ENCODE measurements at regions not wholly inside any gene's neighbourhood (a gene's known extent, or its start where the extent isn't known, plus 50 kb on each side); places are given as distances from the start of the nearest gene placed in this dataset.

DNA sequence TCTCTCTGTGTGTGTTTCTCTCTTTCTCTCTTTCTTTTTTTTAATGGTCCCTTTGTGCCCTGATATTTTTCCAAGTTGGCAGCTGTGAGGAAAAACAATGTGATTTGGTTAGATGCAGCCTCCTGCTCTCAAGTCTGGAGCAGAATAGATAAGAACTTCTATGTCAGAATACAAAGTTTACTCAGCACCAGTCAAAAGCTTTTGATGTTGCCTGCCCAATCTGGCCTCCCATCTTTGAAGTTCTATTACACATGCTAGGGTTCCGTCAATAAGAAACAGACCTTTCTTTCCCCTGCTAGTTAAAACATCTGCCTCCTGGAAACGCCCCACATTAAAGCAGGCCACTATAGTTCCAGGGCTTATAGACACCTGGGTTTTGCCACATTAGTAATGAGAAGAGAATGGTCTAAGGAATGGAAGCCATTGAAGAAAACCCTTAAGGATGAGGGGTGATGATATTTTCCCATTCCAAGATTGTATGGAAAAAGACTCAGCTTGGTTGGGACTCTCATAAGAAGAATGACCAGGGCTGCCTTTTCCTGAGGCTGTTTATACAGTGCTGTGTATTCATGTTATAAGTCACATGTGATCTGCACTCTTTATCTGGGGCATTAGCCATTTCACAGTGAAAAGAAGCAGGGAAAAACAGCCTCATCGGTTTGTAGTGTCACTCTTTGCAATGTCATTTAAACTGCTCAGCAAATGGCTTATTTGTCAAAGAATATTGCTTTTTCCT is 414.7 kb upstream of the PROX1 start:
- H3K27me3 ChIP-seq (ENCODE audit: control insufficient read depth, insufficient read depth, low read length), result no peaks in the 10 kb centered on the region
- no peak overlapping the region for H3K9ac ChIP-seq (ENCODE audit: low read length in 3 of 3)
- DNase-seq (no peak), FAIRE-seq (no peak)
- H3K4me3 ChIP-seq (ENCODE audit: low read length in 3 of 3), result no peak overlapping the region
- H3K4me1 ChIP-seq (ENCODE audit: control insufficient read depth in 2 of 3, insufficient read depth in 2 of 3, low read depth in 1 of 3, low read length in 3 of 3), result no peaks in the 10 kb centered on the region
- TF ChIP-seq, protein P1, sequence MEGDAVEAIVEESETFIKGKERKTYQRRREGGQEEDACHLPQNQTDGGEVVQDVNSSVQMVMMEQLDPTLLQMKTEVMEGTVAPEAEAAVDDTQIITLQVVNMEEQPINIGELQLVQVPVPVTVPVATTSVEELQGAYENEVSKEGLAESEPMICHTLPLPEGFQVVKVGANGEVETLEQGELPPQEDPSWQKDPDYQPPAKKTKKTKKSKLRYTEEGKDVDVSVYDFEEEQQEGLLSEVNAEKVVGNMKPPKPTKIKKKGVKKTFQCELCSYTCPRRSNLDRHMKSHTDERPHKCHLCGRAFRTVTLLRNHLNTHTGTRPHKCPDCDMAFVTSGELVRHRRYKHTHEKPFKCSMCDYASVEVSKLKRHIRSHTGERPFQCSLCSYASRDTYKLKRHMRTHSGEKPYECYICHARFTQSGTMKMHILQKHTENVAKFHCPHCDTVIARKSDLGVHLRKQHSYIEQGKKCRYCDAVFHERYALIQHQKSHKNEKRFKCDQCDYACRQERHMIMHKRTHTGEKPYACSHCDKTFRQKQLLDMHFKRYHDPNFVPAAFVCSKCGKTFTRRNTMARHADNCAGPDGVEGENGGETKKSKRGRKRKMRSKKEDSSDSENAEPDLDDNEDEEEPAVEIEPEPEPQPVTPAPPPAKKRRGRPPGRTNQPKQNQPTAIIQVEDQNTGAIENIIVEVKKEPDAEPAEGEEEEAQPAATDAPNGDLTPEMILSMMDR (IDR thresholded peaks at IDR 0.05; ENCODE audit: borderline replicate concordance, extremely low read depth, insufficient read depth), result no peak
- no peaks in the 10 kb centered on the region for H3K9me3 ChIP-seq (ENCODE audit: control insufficient read depth in 2 of 3, insufficient read depth in 1 of 3, low read length in 3 of 3)
- intact Hi-C loops (cut with DNase I), result no loop called here
- no peaks in the 10 kb centered on the region for H3K36me3 ChIP-seq (ENCODE audit: control insufficient read depth in 2 of 3, insufficient read depth in 3 of 3, low read length in 3 of 3)
- H3K27ac ChIP-seq (ENCODE audit: low read depth in 2 of 2, low read length in 2 of 2), result no peak overlapping the region

DNA sequence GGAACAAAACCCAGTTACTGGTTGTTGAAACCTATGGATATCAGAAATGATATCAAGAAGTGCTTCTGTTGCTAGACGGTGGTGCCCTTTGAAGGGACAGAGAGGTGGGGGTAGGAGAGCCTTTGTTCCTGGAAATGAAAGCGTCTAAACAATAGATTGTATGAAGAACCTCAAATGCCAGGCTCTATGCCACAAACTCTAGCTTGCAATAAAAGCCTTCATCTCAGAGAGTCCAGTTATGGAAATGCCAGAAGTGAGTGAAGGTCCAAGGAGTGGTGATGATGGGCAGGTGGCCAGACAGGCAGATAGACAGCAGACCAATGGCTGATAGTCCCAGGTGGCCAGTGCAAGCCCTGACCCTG is 414.1 kb upstream of the PROX1 start:
- DNase-seq (no peak), FAIRE-seq (no peak)
- Histone ChIP-seq H3K27ac (ENCODE audit: low read depth in 2 of 2, low read length in 2 of 2) (no peak overlapping the region), H3K9ac (ENCODE audit: low read length in 3 of 3) (no peak overlapping the region), H3K36me3 (ENCODE audit: control insufficient read depth in 2 of 3, insufficient read depth in 3 of 3, low read length in 3 of 3) (no peaks in the 10 kb centered on the region), H3K4me3 (ENCODE audit: low read length in 3 of 3) (no peak overlapping the region), H3K27me3 (ENCODE audit: control insufficient read depth, insufficient read depth, low read length) (no peaks in the 10 kb centered on the region), H3K4me1 (ENCODE audit: control insufficient read depth in 2 of 3, insufficient read depth in 2 of 3, low read depth in 1 of 3, low read length in 3 of 3) (no peaks in the 10 kb centered on the region), H3K9me3 (ENCODE audit: control insufficient read depth in 2 of 3, insufficient read depth in 1 of 3, low read length in 3 of 3) (no peaks in the 10 kb centered on the region)
- intact Hi-C loops (cut with DNase I), result no loop called here
- TF ChIP-seq, protein P1 (IDR thresholded peaks at IDR 0.05; ENCODE audit: borderline replicate concordance, extremely low read depth, insufficient read depth), result no peak

DNA sequence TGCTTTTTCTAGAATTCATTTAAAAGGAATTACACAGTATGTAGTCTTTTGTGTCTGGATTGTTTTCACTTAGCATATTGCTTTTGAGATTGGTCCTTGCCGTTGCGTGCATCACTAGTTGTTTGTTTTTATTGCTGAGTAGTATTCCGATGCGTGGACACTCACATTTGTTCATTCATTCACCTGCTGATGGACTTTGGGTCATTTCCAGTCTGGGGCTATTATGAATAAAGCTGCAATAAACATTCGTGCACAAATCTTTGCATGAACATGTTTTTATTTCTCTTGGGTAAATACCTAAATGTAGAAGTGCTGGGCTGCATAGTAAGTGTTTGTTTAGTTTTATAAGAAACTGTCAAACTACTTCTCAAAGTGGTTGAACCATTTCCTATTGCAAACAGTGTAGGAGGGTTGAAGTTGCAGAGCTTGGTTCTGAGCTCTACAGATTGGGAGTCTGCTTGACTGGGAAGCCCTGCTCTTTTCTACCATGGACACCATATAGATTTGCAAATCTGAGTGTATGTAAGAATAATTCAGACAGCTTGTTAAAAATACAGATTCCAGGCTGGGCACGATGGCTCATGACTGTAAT is 404.7 kb upstream of the PROX1 start:
- Histone ChIP-seq H3K4me1 (ENCODE audit: control insufficient read depth in 2 of 3, insufficient read depth in 2 of 3, low read depth in 1 of 3, low read length in 3 of 3) (peaks cover 0 to 2% (median 0%) of the 10 kb centered on the region in 3 donors), H3K9me3 (ENCODE audit: control insufficient read depth in 2 of 3, insufficient read depth in 1 of 3, low read length in 3 of 3) (no peaks in the 10 kb centered on the region), H3K9ac (ENCODE audit: low read length in 3 of 3) (no peak overlapping the region), H3K27ac (ENCODE audit: low read depth in 2 of 2, low read length in 2 of 2) (no peak overlapping the region), H3K36me3 (ENCODE audit: control insufficient read depth in 2 of 3, insufficient read depth in 3 of 3, low read length in 3 of 3) (no peaks in the 10 kb centered on the region), H3K27me3 (ENCODE audit: control insufficient read depth, insufficient read depth, low read length) (no peaks in the 10 kb centered on the region), H3K4me3 (ENCODE audit: low read length in 3 of 3) (no peak overlapping the region)
- DNase-seq, result no peak
- TF ChIP-seq, protein P1 (IDR thresholded peaks at IDR 0.05; ENCODE audit: borderline replicate concordance, extremely low read depth, insufficient read depth), result no peak
- intact Hi-C loops (cut with DNase I), result no loop called here
- FAIRE-seq, result no peak

All from kidney (tissue), 13 donors.